Heart left ventricle (tissue), 16 donors: ENCODE measurements at regions not wholly inside any gene's neighbourhood (a gene's known extent, or its start where the extent isn't known, plus 50 kb on each side); places are given as distances from the start of the nearest gene placed in this dataset.

Source experiments
- ATAC-seq, 4 donors: fragments of 200-7000 bp; cut with Tn5 transposase; one replicate each; pipeline ENCODE4 v1.9.1; 2020 to 2022; ENCODE audit warnings: moderate library complexity in 4 of 4, mild to moderate bottlenecking in 3 of 4, moderate number of reproducible peaks in 1 of 4
- DNase-seq, 5 donors: peaks; one replicate each; pipeline ENCODE4 v3.0.0-alpha.2; 2020
- H3K27ac ChIP-seq, 12 donors: fragments of 200-600 bp; sonication (generic) in 4 of 12; one replicate each; pipeline versions ENCODE4 v1.5.0 to v1.8.0; 2016 to 2022; ENCODE audit warnings: mild to moderate bottlenecking in 2 of 12
- H3K27me3 ChIP-seq, 9 donors: fragments of 200-600 bp; sonication (generic) in 2 of 9; one replicate each; pipeline versions ENCODE4 v1.5.1 to v1.8.0; 2016 to 2022; ENCODE audit warnings: mild to moderate bottlenecking in 3 of 9
- H3K36me3 ChIP-seq, 9 donors: fragments of 200-600 bp; sonication (generic) in 2 of 9; one replicate each; pipeline versions ENCODE4 v1.5.0 to v1.8.0; 2018 to 2022; ENCODE audit warnings: mild to moderate bottlenecking in 2 of 9
- H3K4me1 ChIP-seq, 12 donors: fragments of 200-600 bp; sonication (generic) in 4 of 12; one replicate each; pipeline versions ENCODE4 v1.5.0 to v1.8.0; 2016 to 2022; ENCODE audit warnings: mild to moderate bottlenecking in 3 of 12
- H3K4me3 ChIP-seq, 12 donors: fragments of 200-600 bp; sonication (generic) in 4 of 12; one replicate each; pipeline versions ENCODE4 v1.5.0 to v1.8.0; 2017 to 2022; ENCODE audit warnings: mild to moderate bottlenecking in 9 of 12, moderate library complexity in 4 of 12
- H3K9me3 ChIP-seq, 12 donors: fragments of 200-600 bp; sonication (generic) in 4 of 12; one replicate each; pipeline versions ENCODE4 v1.5.0 to v1.8.0; 2016 to 2022; ENCODE audit warnings: mild to moderate bottlenecking in 1 of 12
- CTCF ChIP-seq, 12 donors: fragments of 200-600 bp; sonication (generic) in 4 of 12; IDR thresholded peaks; one replicate each; pipeline versions ENCODE4 v1.5.0 to v1.8.0; 2018 to 2022; ENCODE audit warnings: antibody characterized with exemption in 12 of 12, mild to moderate bottlenecking in 5 of 12
- POLR2A ChIP-seq, 2 donors: fragments of 450-650 bp; IDR thresholded peaks; one replicate each; pipeline ENCODE4 v1.6.1; 2017; ENCODE audit warnings: antibody characterized with exemption in 2 of 2, mild to moderate bottlenecking in 2 of 2, moderate library complexity in 2 of 2
- WGBS, 4 donors: extraction: QIAGEN DNeasy Blood & Tissue Kit in 2 of 4; methylation state at CpG; one replicate each; pipeline versions ENCODE4 v1.1.5 to v1.1.7; 2013 to 2018; 5-methylcytosine and 5-hydroxymethylcytosine counted together
- intact Hi-C, 10 donors: fragments of 100-400 bp; cut with DNase I; formaldehyde crosslinking; loops; one replicate each; pipeline versions ENCODE4 v1.11.1 to v1.14.2; 2022
- donor health status: ischemic (EF 13 %, LVEDD 7.1; RV severe dilation, severe dysfunction).
- donor health status: healthy with polysubstance abuse.
- donor health status: DM: no; HTN: yes; CAD: no.
- donor health status: DM: no; HTN: no; CAD: no.
- donor health status: ischemic (EF 25% LVEDD 6.9; RV normal size, moderate dysfunction).
- donor health status: ischemic (EF 25% LVEDD 5.7; RV mildly dilated, moderate dysfunction).
- donor health status: healthy.
- donor health status: DM: yes; HTN: yes; CAD: no.
- donor health status: ischemic (EF 35%, LVEDD 5.7; RV mildly dilated, moderate dysfunction).
- donor health status: nonischemic (EF 11% LVEDD 7.7; RV severe dilation, severe dysfunction).
- donor health status: DM: yes; HTN: yes; CAD: no.
- donor health status: PGD.
- donor health status: ischemic (EF 29% LVEDD 5.4; RV normal size, mild dysfunction).
- donor health status: nonischemic (EF 23%, LVEDD 6.1; RV moderate dilation, normal function).

GRCh38 chr15:68880382-68880781, 49.9 kb upstream of the SPESP1 start:
- Histone ChIP-seq H3K27ac (no peak overlapping the region), H3K27me3 (no peaks in the 10 kb centered on the region), H3K4me3 (no peak overlapping the region), H3K36me3 (no peaks in the 10 kb centered on the region), H3K4me1 (peaks cover 0 to 9% (median 1%) of the 10 kb centered on the region in 12 donors), H3K9me3 (no peaks in the 10 kb centered on the region)
- WGBS, 4 donors = 93 to 99% (median 96%) methylated on average over 3 of the region's 3 CpGs
- intact Hi-C loops = no loop called here
- DNase-seq = no peak
- no peak for TF ChIP-seq POLR2A (IDR thresholded peaks at IDR 0.05)
- no peak for TF ChIP-seq CTCF (IDR thresholded peaks at IDR 0.05)
- ATAC-seq = no peak
